Osteoblast (primary cell): ENCODE measurements at regions not wholly inside any gene's neighbourhood (a gene's known extent, or its start where the extent isn't known, plus 50 kb on each side); places are given as distances from the start of the nearest gene placed in this dataset.
"Not testable (repeated sequence)": the region's sequence is repeated elsewhere in the genome, so short reads cannot be mapped to it uniquely, and the experiment has no call there.

Experiments
- DNase-seq: peaks from one replicate; pipeline ENCODE4 v3.0.0; 2011; ENCODE audit warnings: low spot score, mixed read lengths; ENCODE audit not compliant: insufficient read length; ENCODE audit errors: missing footprints
- H2AFZ ChIP-seq: 2 replicates; pipeline ENCODE4 v1.6.0; 2011; ENCODE audit warnings: mild to moderate bottlenecking, low read length
- H3K27ac ChIP-seq: 2 replicates; pipeline ENCODE4 v1.5.1; 2011; ENCODE audit warnings: mild to moderate bottlenecking, low read depth, low read length, moderate library complexity
- H3K27me3 ChIP-seq: 2 replicates; pipeline ENCODE4 v1.6.0; 2012; ENCODE audit warnings: mild to moderate bottlenecking, control low read depth, inconsistent platforms, low read length, moderate library complexity; ENCODE audit not compliant: insufficient read depth
- H3K36me3 ChIP-seq: 2 replicates; pipeline ENCODE4 v1.5.1; 2011; ENCODE audit warnings: mild to moderate bottlenecking, low read length, control low read depth, moderate library complexity; ENCODE audit not compliant: insufficient read depth
- H3K4me1 ChIP-seq: 2 replicates; pipeline ENCODE4 v1.5.1; 2011; ENCODE audit warnings: mild to moderate bottlenecking, low read length, control low read depth, moderate library complexity; ENCODE audit not compliant: insufficient read depth
- H3K4me2 ChIP-seq: 2 replicates; pipeline ENCODE4 v1.6.0; 2011; ENCODE audit warnings: mild to moderate bottlenecking, low read length; ENCODE audit not compliant: insufficient read depth
- H3K4me3 ChIP-seq: fragments of 200-600 bp; sonication (generic); 3 replicates; pipeline ENCODE4 v1.5.1; 2012; ENCODE audit warnings: mild to moderate bottlenecking, low read length, inconsistent platforms; ENCODE audit not compliant: insufficient read depth
- H3K79me2 ChIP-seq: 2 replicates; pipeline ENCODE4 v1.6.0; 2012; ENCODE audit warnings: mild to moderate bottlenecking, low read length, control low read depth, inconsistent platforms; ENCODE audit not compliant: insufficient read depth
- H3K9me3 ChIP-seq: 2 replicates; pipeline ENCODE4 v1.5.1; 2011; ENCODE audit warnings: low read depth, low read length, control low read depth
- H4K20me1 ChIP-seq: 2 replicates; pipeline ENCODE4 v1.6.0; 2012; ENCODE audit warnings: mild to moderate bottlenecking, low read length, control low read depth; ENCODE audit not compliant: insufficient read depth
- CTCF ChIP-seq: IDR thresholded peaks from 2 replicates; pipeline ENCODE4 v1.5.1; 2011; ENCODE audit warnings: mild to moderate bottlenecking, low read depth, low read length, moderate library complexity; ENCODE audit errors: extremely low read depth

GRCh38 chr3:34073961-34074360, 275.5 kb downstream of the PDCD6IP start:
- no peak for TF ChIP-seq CTCF
- no peaks in the 10 kb centered on the region for H3K36me3 ChIP-seq
- no peak overlapping the region for H3K27ac ChIP-seq
- DNase-seq = no peak
- H3K27me3 ChIP-seq = no peaks in the 10 kb centered on the region
- H4K20me1 ChIP-seq = no peaks in the 10 kb centered on the region
- H2AFZ ChIP-seq = no peak overlapping the region
- no peak overlapping the region for H3K4me3 ChIP-seq
- H3K4me2 ChIP-seq = no peak overlapping the region
- H3K79me2 ChIP-seq = no peaks in the 10 kb centered on the region
- H3K4me1 ChIP-seq = no peaks in the 10 kb centered on the region
- H3K9me3 ChIP-seq = no peaks in the 10 kb centered on the region

GRCh38 chr3:34075975-34076374, 277.5 kb downstream of the PDCD6IP start:
- Histone ChIP-seq H3K4me1 (no peaks in the 10 kb centered on the region), H3K4me2 (no peak overlapping the region), H3K4me3 (no peak overlapping the region), H3K36me3 (no peaks in the 10 kb centered on the region), H3K27ac (no peak overlapping the region), H3K9me3 (no peaks in the 10 kb centered on the region), H2AFZ (no peak overlapping the region), H4K20me1 (no peaks in the 10 kb centered on the region), H3K27me3 (no peaks in the 10 kb centered on the region), H3K79me2 (no peaks in the 10 kb centered on the region)
- TF ChIP-seq CTCF = no peak
- DNase-seq = no peak

- no peaks in the 10 kb centered on the region for H3K4me1 ChIP-seq
- no peak overlapping the region for H2AFZ ChIP-seq
- no peak for TF ChIP-seq CTCF
- no peak overlapping the region for H3K27ac ChIP-seq
- no peaks in the 10 kb centered on the region for H3K79me2 ChIP-seq
- no peak overlapping the region for H3K4me2 ChIP-seq
- no peaks in the 10 kb centered on the region for H3K9me3 ChIP-seq
- DNase-seq = no peak
- H3K27me3 ChIP-seq = no peaks in the 10 kb centered on the region
- H3K36me3 ChIP-seq = no peaks in the 10 kb centered on the region
- no peak overlapping the region for H3K4me3 ChIP-seq
- no peaks in the 10 kb centered on the region for H4K20me1 ChIP-seq
These were observed 279.2 kb downstream of the PDCD6IP start for GRCh38 chr3:34077417-34078195.

- Histone ChIP-seq H3K79me2 (no peaks in the 10 kb centered on the region), H3K36me3 (no peaks in the 10 kb centered on the region), H3K27me3 (no peaks in the 10 kb centered on the region), H3K4me2 (no peak overlapping the region), H3K4me3 (no peak overlapping the region), H3K4me1 (no peaks in the 10 kb centered on the region), H3K9me3 (no peaks in the 10 kb centered on the region), H4K20me1 (no peaks in the 10 kb centered on the region), H3K27ac (no peak overlapping the region), H2AFZ (no peak overlapping the region)
- TF ChIP-seq CTCF = no peak
- DNase-seq = no peak
These were observed 280.0 kb downstream of the PDCD6IP start for GRCh38 chr3:34078418-34078817.

GRCh38 chr3:34079849-34080248, 281.4 kb downstream of the PDCD6IP start:
- not testable (repeated sequence) for H3K27me3 ChIP-seq

GRCh38 chr3:34090379-34090778, 291.9 kb downstream of the PDCD6IP start:
- DNase-seq, H3K27ac ChIP-seq, H3K4me2 ChIP-seq: not testable (repeated sequence)

More at GRCh38 chr3:34079849-34080248, 281.4 kb downstream of the PDCD6IP start:
- not testable (repeated sequence) for H4K20me1 ChIP-seq, H3K36me3 ChIP-seq, H3K4me3 ChIP-seq, H3K27ac ChIP-seq, H3K4me1 ChIP-seq, H3K9me3 ChIP-seq, H3K79me2 ChIP-seq, H3K4me2 ChIP-seq, DNase-seq, H2AFZ ChIP-seq

More at GRCh38 chr3:34090379-34090778, 291.9 kb downstream of the PDCD6IP start:
- H3K9me3 ChIP-seq, H2AFZ ChIP-seq, H3K4me1 ChIP-seq, H3K36me3 ChIP-seq, H4K20me1 ChIP-seq, H3K4me3 ChIP-seq, H3K79me2 ChIP-seq, H3K27me3 ChIP-seq: not testable (repeated sequence)
